ENCODE measurements at regions not wholly inside any gene's neighbourhood (a gene's known extent, or its start where the extent isn't known, plus 50 kb on each side); places are given as distances from the start of the nearest gene placed in this dataset.

DNA sequence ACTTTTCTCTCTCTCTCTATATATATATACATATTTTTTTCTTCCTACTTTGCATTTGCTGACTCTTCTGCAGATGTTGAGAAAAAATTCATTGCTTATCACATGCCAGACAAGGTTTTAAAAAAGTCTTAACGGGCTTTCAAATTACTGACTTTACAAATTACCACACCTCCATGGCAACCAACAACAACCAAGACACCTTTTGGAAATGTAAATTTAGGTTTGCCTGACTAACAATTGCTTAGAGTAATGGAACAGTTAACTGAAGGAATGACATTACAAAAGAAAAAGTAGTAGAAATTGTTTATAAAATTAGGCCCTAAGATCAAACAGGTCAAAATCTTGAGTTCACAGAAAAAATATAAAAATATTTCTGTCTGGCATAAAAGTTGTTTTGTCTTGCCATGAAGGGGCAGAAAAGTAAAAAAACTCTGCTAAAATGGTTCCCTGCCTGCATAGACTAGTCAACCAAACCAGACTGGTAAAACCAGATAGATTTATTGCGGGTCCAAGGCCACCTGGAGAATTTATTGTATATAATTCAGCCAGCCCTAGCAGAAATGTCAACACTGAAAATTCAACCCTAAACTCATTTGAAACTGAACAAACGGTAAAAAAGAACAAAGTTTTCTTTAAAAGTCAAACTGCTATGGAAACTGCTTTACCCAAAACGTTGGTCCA is 92.8 kb upstream of the FRMD1 start:
- TF ChIP-seq CTCF (conservative IDR thresholded peaks at IDR 0.05; ENCODE audit: low read length) (no peak), EZH2phosphoT487 (IDR thresholded peaks at IDR 0.05; ENCODE audit: borderline replicate concordance, low read depth, low read length) (no peak)
